HFFc6 (cell line): ENCODE measurements at regions not wholly inside any gene's neighbourhood (a gene's known extent, or its start where the extent isn't known, plus 50 kb on each side); places are given as distances from the start of the nearest gene placed in this dataset.

Source experiments
- DNase-seq: peaks from one replicate; pipeline ENCODE4 v3.0.0-alpha.2; 2018
- H3K27ac Mint-ChIP-seq: 2 replicates; pipeline ENCODE4 v1.8.0; 2020; ENCODE audit warnings: mild to moderate bottlenecking, mixed read lengths
- H3K27me3 Mint-ChIP-seq: 2 replicates; pipeline ENCODE4 v1.8.0; 2021; ENCODE audit warnings: mild to moderate bottlenecking, moderate library complexity, mixed read lengths; ENCODE audit not compliant: insufficient read depth
- H3K36me3 Mint-ChIP-seq: 2 replicates; pipeline ENCODE4 v1.8.0; 2021; ENCODE audit warnings: low read depth, mixed read lengths
- H3K4me1 Mint-ChIP-seq: 2 replicates; pipeline ENCODE4 v1.8.0; 2020; ENCODE audit warnings: low read depth, mixed read lengths
- H3K4me3 Mint-ChIP-seq: 2 replicates; pipeline ENCODE4 v1.8.0; 2020; ENCODE audit warnings: mild to moderate bottlenecking, moderate library complexity, mixed read lengths
- H3K9me3 Mint-ChIP-seq: 2 replicates; pipeline ENCODE4 v1.8.0; 2020; ENCODE audit warnings: mild to moderate bottlenecking, mixed read lengths
- TF ChIP-seq, protein P1 (sequence below): fragments of 200-600 bp; sonication (generic); IDR thresholded peaks from 2 replicates; pipeline ENCODE4 v1.5.0; 2021; ENCODE audit warnings: antibody characterized with exemption, mild to moderate bottlenecking

DNA sequence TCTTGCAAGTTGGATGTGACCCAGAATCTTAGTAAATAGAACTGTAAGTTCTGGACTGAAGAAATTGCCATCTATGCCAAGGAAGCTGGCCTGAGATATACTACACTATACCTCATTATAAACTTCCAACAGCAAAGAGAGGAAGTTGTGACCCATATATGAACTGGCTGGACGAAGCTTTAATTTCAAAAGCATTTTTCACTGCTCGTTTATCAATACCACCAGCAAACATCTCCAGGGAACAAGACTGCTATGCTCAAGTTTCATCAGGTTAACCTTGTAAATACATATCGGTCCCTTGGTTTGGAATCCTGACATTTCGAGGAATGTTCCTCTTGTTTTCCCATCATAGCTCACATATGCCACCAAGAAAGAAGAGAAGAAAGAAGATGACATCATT is 334.5 kb upstream of the IGFBP7 start:
- H3K9me3 Mint-ChIP-seq = no peaks in the 10 kb centered on the region
- DNase-seq = no peak
- TF ChIP-seq, protein P1, sequence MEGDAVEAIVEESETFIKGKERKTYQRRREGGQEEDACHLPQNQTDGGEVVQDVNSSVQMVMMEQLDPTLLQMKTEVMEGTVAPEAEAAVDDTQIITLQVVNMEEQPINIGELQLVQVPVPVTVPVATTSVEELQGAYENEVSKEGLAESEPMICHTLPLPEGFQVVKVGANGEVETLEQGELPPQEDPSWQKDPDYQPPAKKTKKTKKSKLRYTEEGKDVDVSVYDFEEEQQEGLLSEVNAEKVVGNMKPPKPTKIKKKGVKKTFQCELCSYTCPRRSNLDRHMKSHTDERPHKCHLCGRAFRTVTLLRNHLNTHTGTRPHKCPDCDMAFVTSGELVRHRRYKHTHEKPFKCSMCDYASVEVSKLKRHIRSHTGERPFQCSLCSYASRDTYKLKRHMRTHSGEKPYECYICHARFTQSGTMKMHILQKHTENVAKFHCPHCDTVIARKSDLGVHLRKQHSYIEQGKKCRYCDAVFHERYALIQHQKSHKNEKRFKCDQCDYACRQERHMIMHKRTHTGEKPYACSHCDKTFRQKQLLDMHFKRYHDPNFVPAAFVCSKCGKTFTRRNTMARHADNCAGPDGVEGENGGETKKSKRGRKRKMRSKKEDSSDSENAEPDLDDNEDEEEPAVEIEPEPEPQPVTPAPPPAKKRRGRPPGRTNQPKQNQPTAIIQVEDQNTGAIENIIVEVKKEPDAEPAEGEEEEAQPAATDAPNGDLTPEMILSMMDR = no peak
- peaks cover 3% of the 10 kb centered on the region for H3K27me3 Mint-ChIP-seq
- no peak overlapping the region for H3K27ac Mint-ChIP-seq
- H3K36me3 Mint-ChIP-seq = no peaks in the 10 kb centered on the region
- H3K4me3 Mint-ChIP-seq = no peak overlapping the region
- H3K4me1 Mint-ChIP-seq = no peaks in the 10 kb centered on the region

DNA sequence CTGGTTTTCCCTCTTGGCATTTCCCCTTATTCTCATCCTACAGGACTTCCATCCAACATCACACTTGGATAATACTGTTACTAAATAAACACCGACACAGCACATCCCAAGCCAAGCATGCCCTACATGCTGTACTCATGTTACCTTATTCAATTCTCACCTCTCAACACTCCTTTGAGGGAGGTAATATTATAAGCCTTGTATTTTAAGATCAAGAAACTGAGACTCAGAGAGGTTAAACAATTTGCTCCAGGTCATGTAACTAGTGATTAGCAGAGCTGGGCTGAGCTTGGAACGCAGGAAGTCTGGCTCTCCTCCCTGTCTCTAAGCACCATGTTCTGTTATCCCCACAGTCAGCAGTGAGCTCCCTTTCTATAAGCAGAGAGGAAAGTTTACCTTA is 333.6 kb upstream of the IGFBP7 start:
- no peak overlapping the region for H3K4me3 Mint-ChIP-seq
- H3K27ac Mint-ChIP-seq = no peak overlapping the region
- TF ChIP-seq, protein P1 = no peak
- no peaks in the 10 kb centered on the region for H3K36me3 Mint-ChIP-seq
- no peak for DNase-seq
- H3K9me3 Mint-ChIP-seq = no peaks in the 10 kb centered on the region
- H3K4me1 Mint-ChIP-seq = no peaks in the 10 kb centered on the region
- peaks cover 3% of the 10 kb centered on the region for H3K27me3 Mint-ChIP-seq

DNA sequence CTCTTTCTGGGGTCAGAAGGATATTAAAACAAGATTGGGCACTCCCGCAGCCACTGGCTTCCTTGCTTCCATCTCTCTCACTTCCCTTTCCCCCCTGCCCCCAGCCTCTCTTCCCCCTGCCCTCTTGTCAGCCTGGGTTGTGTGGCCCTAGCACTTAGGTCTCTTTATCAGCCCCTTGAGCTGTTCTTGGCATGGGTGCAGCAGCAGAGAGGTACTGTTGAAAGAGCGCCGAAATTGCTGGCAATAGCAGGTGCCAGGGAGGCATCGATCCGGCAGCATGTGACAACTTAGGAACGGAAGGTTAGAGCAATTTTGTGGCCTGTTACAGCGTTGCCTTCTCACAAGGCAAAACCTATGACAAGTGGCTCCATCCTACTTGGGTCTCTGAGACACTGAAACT is 333.1 kb upstream of the IGFBP7 start:
- Mint-ChIP-seq H3K4me3 (no peak overlapping the region), H3K9me3 (no peaks in the 10 kb centered on the region), H3K27ac (no peak overlapping the region), H3K4me1 (no peaks in the 10 kb centered on the region), H3K27me3 (peaks cover 3% of the 10 kb centered on the region), H3K36me3 (no peaks in the 10 kb centered on the region)
- TF ChIP-seq, protein P1 = no peak
- DNase-seq = no peak

DNA sequence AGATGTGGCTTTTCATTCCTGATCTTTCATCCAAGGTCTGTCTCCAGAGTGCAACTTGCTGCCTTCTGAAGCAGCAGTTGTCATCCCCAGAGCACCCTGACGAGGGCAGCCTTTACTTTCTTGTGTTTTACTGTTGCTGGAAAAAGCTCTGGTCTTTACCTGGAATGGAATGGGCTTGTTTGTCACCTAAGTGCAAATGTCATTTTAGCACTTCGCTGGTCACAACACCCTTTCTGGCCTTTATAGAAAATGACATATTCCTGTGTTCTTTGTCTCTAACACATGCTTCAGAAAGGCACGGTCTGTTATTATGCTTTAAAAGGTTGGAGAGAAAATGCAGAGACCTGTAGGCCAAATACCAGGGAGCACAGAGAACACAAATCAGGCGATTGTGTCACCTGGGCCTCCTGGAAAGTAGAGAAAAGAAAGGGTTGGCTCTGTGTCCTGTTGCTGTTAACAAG is 332.7 kb upstream of the IGFBP7 start:
- TF ChIP-seq, protein P1 = peak; percentile 72
- peak; percentile 9 for DNase-seq
- H3K4me3 Mint-ChIP-seq = no peak overlapping the region
- H3K27me3 Mint-ChIP-seq = peaks cover 3% of the 10 kb centered on the region
- no peaks in the 10 kb centered on the region for H3K4me1 Mint-ChIP-seq
- H3K9me3 Mint-ChIP-seq = no peaks in the 10 kb centered on the region
- H3K36me3 Mint-ChIP-seq = no peaks in the 10 kb centered on the region
- H3K27ac Mint-ChIP-seq = no peak overlapping the region

DNA sequence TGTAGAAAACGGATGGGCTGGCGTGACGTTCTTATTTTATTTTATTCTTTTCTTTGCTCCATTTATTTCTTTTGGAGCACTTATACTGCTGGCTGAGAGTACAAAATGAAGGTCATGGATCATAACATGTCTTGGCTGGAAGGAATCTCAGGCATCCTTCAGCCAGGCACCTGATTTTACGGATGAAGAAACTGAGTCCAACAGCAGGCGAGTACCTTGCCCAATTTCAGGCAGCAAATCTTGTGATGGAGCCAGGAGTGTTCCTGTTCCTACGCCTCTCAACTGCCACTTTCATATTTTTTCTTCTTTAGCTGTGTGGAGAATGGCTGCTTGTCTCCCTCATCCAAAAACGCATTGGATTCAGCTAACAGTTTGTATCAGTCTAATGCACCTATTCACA is 332.1 kb upstream of the IGFBP7 start:
- H3K27me3 Mint-ChIP-seq = peaks cover 3% of the 10 kb centered on the region
- H3K9me3 Mint-ChIP-seq = no peaks in the 10 kb centered on the region
- TF ChIP-seq, protein P1 = no peak
- no peak for DNase-seq
- no peak overlapping the region for H3K27ac Mint-ChIP-seq
- no peaks in the 10 kb centered on the region for H3K4me1 Mint-ChIP-seq
- H3K36me3 Mint-ChIP-seq = no peaks in the 10 kb centered on the region
- no peak overlapping the region for H3K4me3 Mint-ChIP-seq

DNA sequence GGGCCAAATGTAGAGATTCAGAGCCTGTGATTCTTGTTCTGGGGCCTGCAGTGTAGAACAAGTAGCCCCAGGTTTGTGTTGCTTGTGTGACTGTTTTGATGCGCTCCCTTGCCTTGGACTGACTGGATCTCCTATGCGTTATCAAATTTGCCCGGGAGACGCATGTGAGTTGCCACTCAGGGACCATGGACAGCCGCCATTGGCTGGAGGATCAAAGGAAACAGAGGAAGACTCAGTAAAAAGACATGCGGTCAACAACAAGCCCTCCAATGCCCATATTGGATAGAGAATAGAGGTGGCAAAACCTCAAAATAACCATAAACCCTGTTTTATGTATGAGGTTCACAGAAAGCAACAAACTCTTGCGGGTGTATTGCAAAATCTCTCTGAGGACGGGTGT is 327.5 kb upstream of the IGFBP7 start:
- Mint-ChIP-seq H3K36me3 (no peaks in the 10 kb centered on the region), H3K27me3 (peaks cover 4% of the 10 kb centered on the region), H3K4me1 (no peaks in the 10 kb centered on the region), H3K4me3 (no peak overlapping the region), H3K27ac (no peak overlapping the region), H3K9me3 (no peaks in the 10 kb centered on the region)
- TF ChIP-seq, protein P1 = no peak
- no peak for DNase-seq
